Kidney epithelial cell (primary cell): ENCODE measurements at regions not wholly inside any gene's neighbourhood (a gene's known extent, or its start where the extent isn't known, plus 50 kb on each side); places are given as distances from the start of the nearest gene placed in this dataset.

Source experiments
- DNase-seq: peaks from one replicate; pipeline ENCODE4 v3.0.0-alpha.2; 2010; ENCODE audit warnings: low read depth
- H3K27me3 ChIP-seq: 2 replicates; pipeline ENCODE4 v1.6.0; 2011; ENCODE audit warnings: low read length; ENCODE audit not compliant: control insufficient read depth, insufficient read depth
- H3K36me3 ChIP-seq: 2 replicates; pipeline ENCODE4 v1.5.1; 2011; ENCODE audit warnings: low read length; ENCODE audit not compliant: control insufficient read depth, insufficient read depth
- H3K4me3 ChIP-seq: 2 replicates; pipeline ENCODE4 v1.5.1; 2011; ENCODE audit warnings: low read depth, mild to moderate bottlenecking, control low read depth, low read length
- TF ChIP-seq, protein P1 (sequence below): IDR thresholded peaks from 2 replicates; pipeline ENCODE4 v1.5.1; 2011; ENCODE audit warnings: mild to moderate bottlenecking, moderate library complexity, low read length, control low read depth, inconsistent platforms; ENCODE audit not compliant: insufficient read depth, poor library complexity, severe bottlenecking

DNA sequence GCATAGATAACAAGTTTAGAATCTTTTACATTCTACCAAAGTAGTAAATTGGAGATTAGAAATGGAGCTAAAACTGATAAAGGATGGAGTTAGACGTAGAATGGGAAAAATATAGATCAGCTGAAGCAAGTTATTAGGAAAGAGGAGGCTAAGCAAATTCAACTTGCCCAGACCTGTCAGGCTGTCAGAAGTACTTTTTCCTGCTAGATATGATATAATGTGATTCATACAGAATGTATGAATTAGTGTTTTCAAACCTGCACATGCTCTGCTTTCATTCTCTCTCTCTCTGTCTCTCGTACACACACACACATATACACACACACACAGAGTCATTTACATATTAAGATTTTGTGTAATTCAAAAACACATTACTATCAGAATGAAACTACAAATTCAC lies 133.2 kb upstream of the HDGFL1 start:
- TF ChIP-seq, protein P1, sequence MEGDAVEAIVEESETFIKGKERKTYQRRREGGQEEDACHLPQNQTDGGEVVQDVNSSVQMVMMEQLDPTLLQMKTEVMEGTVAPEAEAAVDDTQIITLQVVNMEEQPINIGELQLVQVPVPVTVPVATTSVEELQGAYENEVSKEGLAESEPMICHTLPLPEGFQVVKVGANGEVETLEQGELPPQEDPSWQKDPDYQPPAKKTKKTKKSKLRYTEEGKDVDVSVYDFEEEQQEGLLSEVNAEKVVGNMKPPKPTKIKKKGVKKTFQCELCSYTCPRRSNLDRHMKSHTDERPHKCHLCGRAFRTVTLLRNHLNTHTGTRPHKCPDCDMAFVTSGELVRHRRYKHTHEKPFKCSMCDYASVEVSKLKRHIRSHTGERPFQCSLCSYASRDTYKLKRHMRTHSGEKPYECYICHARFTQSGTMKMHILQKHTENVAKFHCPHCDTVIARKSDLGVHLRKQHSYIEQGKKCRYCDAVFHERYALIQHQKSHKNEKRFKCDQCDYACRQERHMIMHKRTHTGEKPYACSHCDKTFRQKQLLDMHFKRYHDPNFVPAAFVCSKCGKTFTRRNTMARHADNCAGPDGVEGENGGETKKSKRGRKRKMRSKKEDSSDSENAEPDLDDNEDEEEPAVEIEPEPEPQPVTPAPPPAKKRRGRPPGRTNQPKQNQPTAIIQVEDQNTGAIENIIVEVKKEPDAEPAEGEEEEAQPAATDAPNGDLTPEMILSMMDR, result no peak
- no peak overlapping the region for H3K4me3 ChIP-seq
- H3K36me3 ChIP-seq, result no peaks in the 10 kb centered on the region
- H3K27me3 ChIP-seq, result no peaks in the 10 kb centered on the region
- no peak for DNase-seq

DNA sequence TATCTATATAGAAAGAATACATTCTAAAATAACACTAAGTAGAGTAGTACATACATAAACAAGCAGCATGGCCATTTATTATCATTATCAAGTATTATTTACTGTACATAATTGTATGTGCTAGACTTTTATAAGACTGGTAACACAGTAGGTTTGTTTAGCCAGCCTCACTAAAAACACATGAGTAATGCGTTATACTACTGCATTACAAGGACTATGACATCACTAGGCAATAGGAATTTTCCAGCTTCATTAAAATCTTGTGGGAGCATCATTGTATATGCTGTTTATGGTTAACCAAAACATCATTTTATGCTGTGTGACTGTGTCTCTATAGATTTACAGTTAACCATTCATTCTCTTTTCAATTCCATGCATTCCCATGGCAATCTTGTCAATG lies 131.7 kb upstream of the HDGFL1 start:
- H3K27me3 ChIP-seq, result no peaks in the 10 kb centered on the region
- DNase-seq, result no peak
- TF ChIP-seq, protein P1, result no peak
- H3K36me3 ChIP-seq, result no peaks in the 10 kb centered on the region
- H3K4me3 ChIP-seq, result no peak overlapping the region

DNA sequence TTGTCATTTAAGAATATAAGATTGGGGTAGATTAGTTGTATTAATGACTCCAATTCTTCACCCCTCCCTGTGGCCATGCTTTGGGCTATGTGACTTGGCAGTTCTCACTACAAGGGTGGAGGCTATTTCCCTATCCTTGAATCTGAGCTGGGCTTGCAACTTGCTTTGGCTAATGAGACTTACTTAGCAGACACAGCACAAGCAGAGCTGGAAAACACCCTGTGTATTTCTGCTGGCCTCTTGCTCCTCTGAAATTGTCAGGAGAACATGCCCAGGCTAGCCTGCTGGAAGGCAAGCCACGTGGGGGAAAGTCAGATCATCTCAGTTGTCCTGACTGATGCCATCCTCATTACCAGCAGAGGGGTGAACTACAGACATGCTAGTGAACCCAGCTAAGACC lies 126.5 kb upstream of the HDGFL1 start:
- H3K36me3 ChIP-seq, result no peaks in the 10 kb centered on the region
- H3K27me3 ChIP-seq, result no peaks in the 10 kb centered on the region
- H3K4me3 ChIP-seq, result no peak overlapping the region
- DNase-seq, result no peak
- TF ChIP-seq, protein P1, result no peak

DNA sequence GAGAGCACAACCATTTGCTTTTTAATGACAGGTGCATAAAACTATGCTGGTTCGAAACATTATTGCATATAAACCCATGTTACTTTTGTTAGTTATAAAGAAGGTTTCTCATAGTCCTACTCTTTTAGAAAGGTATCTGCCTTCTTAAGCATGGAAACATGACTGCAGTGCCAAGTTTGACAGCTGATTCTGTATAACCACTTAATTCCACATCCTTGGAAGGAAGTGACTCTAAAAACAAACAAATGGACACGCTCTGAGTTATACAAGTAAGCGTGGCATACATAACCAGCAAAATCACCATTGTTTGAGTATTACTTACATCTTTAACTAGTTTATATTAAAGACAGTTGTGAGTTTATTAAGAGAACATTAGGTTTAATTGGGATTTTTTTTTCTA lies 125.0 kb upstream of the HDGFL1 start:
- H3K36me3 ChIP-seq, result no peaks in the 10 kb centered on the region
- no peak for DNase-seq
- H3K4me3 ChIP-seq, result no peak overlapping the region
- H3K27me3 ChIP-seq, result no peaks in the 10 kb centered on the region
- TF ChIP-seq, protein P1, result no peak

DNA sequence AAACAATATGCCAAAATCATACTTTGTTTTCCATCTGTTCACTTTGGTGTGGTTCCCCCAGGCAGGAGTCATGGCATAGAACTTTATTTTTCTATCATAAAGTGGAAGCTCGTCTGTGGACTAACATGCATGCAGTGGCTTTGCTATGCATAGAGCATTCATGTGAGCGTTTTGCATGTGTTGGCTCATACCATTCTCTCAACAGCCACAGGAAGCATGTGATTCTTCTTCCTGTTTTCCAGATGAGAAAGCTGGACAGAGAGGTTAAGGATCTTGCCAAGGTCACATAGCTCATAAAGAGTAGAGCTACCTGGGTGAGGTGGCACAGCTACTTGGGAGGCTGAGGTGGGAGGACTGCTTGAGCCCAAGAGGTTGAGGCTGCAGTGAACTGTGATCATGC lies 123.4 kb upstream of the HDGFL1 start:
- Histone ChIP-seq H3K27me3 (no peaks in the 10 kb centered on the region), H3K4me3 (no peak overlapping the region), H3K36me3 (no peaks in the 10 kb centered on the region)
- TF ChIP-seq, protein P1, result no peak
- no peak for DNase-seq

DNA sequence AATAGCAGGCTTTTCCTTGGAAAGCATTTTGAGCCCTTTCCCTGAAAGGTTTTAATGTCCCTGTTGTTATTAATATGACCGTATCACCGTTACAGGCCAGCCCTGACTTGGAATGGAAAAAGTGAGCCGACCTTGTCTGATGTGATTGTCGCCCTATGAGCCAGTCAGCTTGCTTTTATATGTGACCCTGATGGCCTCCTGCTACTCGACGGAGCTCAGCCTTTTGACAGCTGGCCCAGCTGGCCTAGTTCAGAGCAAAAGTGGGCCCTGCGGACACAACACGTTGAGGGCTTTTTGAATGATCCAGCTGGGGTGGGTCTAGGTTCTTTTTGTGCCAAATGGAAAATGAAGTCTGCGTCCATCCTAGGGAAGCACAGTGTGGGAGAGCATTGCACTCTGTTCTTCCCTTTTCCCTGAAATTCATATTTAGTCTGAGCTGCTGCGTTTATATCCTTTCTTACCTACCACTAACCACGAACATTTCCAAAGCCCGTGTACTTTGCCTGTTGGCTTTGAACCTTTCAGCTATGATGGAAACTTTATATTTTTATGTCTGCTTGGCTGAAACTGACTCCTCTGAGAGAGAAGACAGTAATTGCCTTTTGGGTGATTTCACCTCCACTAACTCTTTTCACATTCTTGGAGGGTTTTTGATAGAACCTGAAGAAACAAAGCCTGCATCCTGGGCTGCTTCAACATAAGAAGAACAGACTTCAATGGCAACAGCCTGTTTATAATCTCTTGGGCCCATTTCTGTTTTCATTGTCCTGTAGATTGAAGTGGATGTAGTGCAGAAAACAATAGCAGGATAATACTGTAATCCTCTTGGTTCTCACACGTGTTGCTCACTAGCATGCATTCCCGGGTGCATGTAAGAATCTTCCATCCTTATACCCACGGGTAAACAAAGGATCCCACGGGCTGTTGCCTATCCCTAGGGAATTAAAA lies 121.8 kb upstream of the HDGFL1 start:
- H3K36me3 ChIP-seq, result no peaks in the 10 kb centered on the region
- TF ChIP-seq, protein P1, result no peak
- no peaks in the 10 kb centered on the region for H3K27me3 ChIP-seq
- no peak overlapping the region for H3K4me3 ChIP-seq
- DNase-seq, result no peak
